SK-N-SH (cell line): ENCODE measurements at regions not wholly inside any gene's neighbourhood (a gene's known extent, or its start where the extent isn't known, plus 50 kb on each side); places are given as distances from the start of the nearest gene placed in this dataset.

ENCODE experiments used
- CTCF ChIA-PET: fragments of 300-600, 350-600 bp; formaldehyde crosslinking; extraction: SDS; loops from one replicate; lab custom pipeline; 2021; lab: Yijun Ruan, JAX
- POLR2A ChIA-PET: fragments of 350-600 bp; sonication (Branson Sonifier 250); formaldehyde crosslinking; extraction: SDS; loops from one replicate; lab custom pipeline; 2020; ENCODE audit warnings: antibody characterized with exemption, inconsistent platforms; lab: Yijun Ruan, JAX
- DNase-seq: peaks from one replicate; pipeline ENCODE4 v3.0.0; 2012
- H2AFZ ChIP-seq: fragments of 200-600 bp; sonication (generic); 2 replicates; pipeline ENCODE4 v1.8.1; 2016; ENCODE audit warnings: antibody characterized with exemption, mild to moderate bottlenecking, low read depth
- H3F3A ChIP-seq: fragments of 200-600 bp; sonication (generic); replicated peaks from 2 replicates; pipeline ENCODE3; 2016; ENCODE audit warnings: antibody characterized with exemption, mild to moderate bottlenecking; ENCODE audit not compliant: insufficient read depth
- H3K27ac ChIP-seq, 2 experiments: fragments of 200-500 bp in 1 of 2; fragments of 200-600 bp in 1 of 2; sonication (Bioruptor generic) in 1 of 2; sonication (generic), shearing (Covaris generic) in 1 of 2; 2 replicates each; pipeline versions ENCODE4 v1.5.1 to v1.6.1; 2014 to 2016; ENCODE audit warnings: low read depth in 2 of 2, inconsistent platforms in 1 of 2, low read length in 1 of 2, mild to moderate bottlenecking in 1 of 2, mixed read lengths in 1 of 2
- H3K27me3 ChIP-seq: fragments of 200-600 bp; sonication (generic), shearing (Covaris generic); 2 replicates; pipeline ENCODE4 v1.6.1; 2016; ENCODE audit warnings: mixed run types; ENCODE audit not compliant: insufficient read depth
- H3K36me3 ChIP-seq, 2 experiments: fragments of 200-500 bp in 1 of 2; fragments of 200-600 bp in 1 of 2; sonication (Bioruptor generic) in 1 of 2; sonication (generic) in 1 of 2; replicated peaks in 1 of 2; 2 replicates each; pipeline versions ENCODE3 to v1.5.1; 2014 to 2016; ENCODE audit warnings: low read length in 1 of 2, mild to moderate bottlenecking in 1 of 2; ENCODE audit not compliant: insufficient read depth in 2 of 2, control insufficient read depth in 1 of 2
- H3K4me1 ChIP-seq, 2 experiments: fragments of 200-500 bp in 1 of 2; fragments of 200-600 bp in 1 of 2; sonication (Bioruptor generic) in 1 of 2; sonication (generic), shearing (Covaris generic) in 1 of 2; 2 replicates each; pipeline versions ENCODE4 v1.5.1 to v1.6.1; 2014 to 2016; ENCODE audit warnings: low read depth in 1 of 2, low read length in 1 of 2, mixed run types in 1 of 2; ENCODE audit not compliant: insufficient read depth in 2 of 2, control insufficient read depth in 1 of 2
- H3K4me2 ChIP-seq: fragments of 200-600 bp; sonication (generic), shearing (Covaris generic); 2 replicates; pipeline ENCODE4 v1.6.1; 2017; ENCODE audit warnings: mixed run types
- H3K4me3 ChIP-seq, 2 experiments: fragments of 200-500 bp in 1 of 2; fragments of 200-600 bp in 1 of 2; sonication (Bioruptor generic) in 1 of 2; sonication (generic), shearing (Covaris generic) in 1 of 2; 2 replicates each; pipeline versions ENCODE4 v1.5.1 to v1.8.1; 2014 to 2016; ENCODE audit warnings: low read depth in 2 of 2, inconsistent platforms in 1 of 2, low read length in 1 of 2, mild to moderate bottlenecking in 1 of 2, mixed read lengths in 1 of 2, moderate library complexity in 1 of 2
- H3K79me2 ChIP-seq: fragments of 200-600 bp; sonication (generic); 2 replicates; pipeline ENCODE4 v1.8.1; 2017; ENCODE audit warnings: mild to moderate bottlenecking; ENCODE audit not compliant: insufficient read depth
- H3K9ac ChIP-seq: fragments of 200-600 bp; sonication (generic); 2 replicates; pipeline ENCODE4 v1.6.1; 2017; ENCODE audit warnings: mixed run types
- H3K9me2 ChIP-seq: fragments of 200-600 bp; sonication (generic); 2 replicates; pipeline ENCODE4 v1.6.1; 2017; ENCODE audit warnings: mixed run types
- H3K9me3 ChIP-seq: fragments of 200-600 bp; sonication (generic); 2 replicates; pipeline ENCODE4 v1.6.1; 2017; ENCODE audit warnings: mixed run types, mild to moderate bottlenecking, moderate library complexity
- H4K20me1 ChIP-seq: fragments of 200-600 bp; sonication (generic); 2 replicates; pipeline ENCODE4 v1.6.1; 2017; ENCODE audit warnings: mild to moderate bottlenecking, mixed run types; ENCODE audit not compliant: insufficient read depth
- CHD2 ChIP-seq: fragments of 150-350 bp; IDR thresholded peaks from 2 replicates; pipeline ENCODE4 v1.6.1; 2018; ENCODE audit warnings: low read length; ENCODE audit not compliant: partially characterized antibody
- FOXJ3 ChIP-seq: sonication (generic); formaldehyde crosslinking; IDR thresholded peaks from 2 replicates; pipeline ENCODE4 v1.5.1; 2020; ENCODE audit warnings: mild to moderate bottlenecking, missing genetic modification reagents
- FOXM1 ChIP-seq: IDR thresholded peaks from 2 replicates; pipeline ENCODE4 v1.4.0; 2012; ENCODE audit warnings: low read depth, mild to moderate bottlenecking
- GABPA ChIP-seq: IDR thresholded peaks from 2 replicates; pipeline ENCODE4 v1.4.0; 2012; ENCODE audit warnings: low read depth, mild to moderate bottlenecking
- GATA2 ChIP-seq: sonication (generic); formaldehyde crosslinking; IDR thresholded peaks from 2 replicates; pipeline ENCODE4 v1.5.0; 2020; ENCODE audit warnings: mild to moderate bottlenecking, missing genetic modification reagents
- MEF2A ChIP-seq: IDR thresholded peaks from 2 replicates; pipeline ENCODE4 v1.4.0; 2012; ENCODE audit warnings: low read depth, borderline replicate concordance
- NFIC ChIP-seq: IDR thresholded peaks from 2 replicates; pipeline ENCODE4 v1.4.0; 2012; ENCODE audit warnings: borderline replicate concordance
- NRF1 ChIP-seq: IDR thresholded peaks from 2 replicates; pipeline ENCODE4 v1.6.1; 2012; ENCODE audit warnings: low read depth, mild to moderate bottlenecking, low read length
- RAD21 ChIP-seq: IDR thresholded peaks from 2 replicates; pipeline ENCODE4 v1.6.1; 2012; ENCODE audit warnings: mild to moderate bottlenecking, low read length
- RFX5 ChIP-seq: IDR thresholded peaks from 2 replicates; pipeline ENCODE4 v1.6.1; 2012; ENCODE audit warnings: mild to moderate bottlenecking, improper control_type of control experiment, low read length
- RXRA ChIP-seq: IDR thresholded peaks from 2 replicates; pipeline ENCODE4 v1.4.0; 2012; ENCODE audit warnings: low read depth, mild to moderate bottlenecking, borderline replicate concordance
- SIN3A ChIP-seq: IDR thresholded peaks from 2 replicates; pipeline ENCODE4 v1.6.1; 2012; ENCODE audit warnings: low read depth, mild to moderate bottlenecking, low read length, moderate library complexity, borderline replicate concordance
- SMC3 ChIP-seq: IDR thresholded peaks from 2 replicates; pipeline ENCODE4 v1.6.1; 2012; ENCODE audit warnings: low read depth, low read length, improper control_type of control experiment
- TCF12 ChIP-seq: IDR thresholded peaks from 2 replicates; pipeline ENCODE4 v1.4.0; 2012
- USF1 ChIP-seq: IDR thresholded peaks from 2 replicates; pipeline ENCODE4 v1.4.0; 2012; ENCODE audit warnings: low read depth, borderline replicate concordance
- ZBTB33 ChIP-seq: IDR thresholded peaks from 2 replicates; pipeline ENCODE4 v1.4.0; 2012; ENCODE audit warnings: low read depth, borderline replicate concordance
- whole genome bisulfite sequencing: methylation state at CpG from one replicate; pipeline ENCODE4 v1.1.6; 2017; ENCODE audit warnings: low lambda C conversion rate; 5-methylcytosine and 5-hydroxymethylcytosine counted together
- TF ChIP-seq, protein P1 (sequence below): IDR thresholded peaks from 2 replicates; pipeline ENCODE4; 2012
- TF ChIP-seq, protein P2 (sequence below): fragments of 150-350 bp; IDR thresholded peaks from 2 replicates; pipeline ENCODE4 v1.6.1; 2017; ENCODE audit warnings: antibody characterized with exemption, low read length, low read depth, borderline replicate concordance
- TF ChIP-seq, protein P3 (sequence below): IDR thresholded peaks from 2 replicates; pipeline ENCODE4 v1.4.0; 2012; ENCODE audit warnings: low read depth

DNA sequence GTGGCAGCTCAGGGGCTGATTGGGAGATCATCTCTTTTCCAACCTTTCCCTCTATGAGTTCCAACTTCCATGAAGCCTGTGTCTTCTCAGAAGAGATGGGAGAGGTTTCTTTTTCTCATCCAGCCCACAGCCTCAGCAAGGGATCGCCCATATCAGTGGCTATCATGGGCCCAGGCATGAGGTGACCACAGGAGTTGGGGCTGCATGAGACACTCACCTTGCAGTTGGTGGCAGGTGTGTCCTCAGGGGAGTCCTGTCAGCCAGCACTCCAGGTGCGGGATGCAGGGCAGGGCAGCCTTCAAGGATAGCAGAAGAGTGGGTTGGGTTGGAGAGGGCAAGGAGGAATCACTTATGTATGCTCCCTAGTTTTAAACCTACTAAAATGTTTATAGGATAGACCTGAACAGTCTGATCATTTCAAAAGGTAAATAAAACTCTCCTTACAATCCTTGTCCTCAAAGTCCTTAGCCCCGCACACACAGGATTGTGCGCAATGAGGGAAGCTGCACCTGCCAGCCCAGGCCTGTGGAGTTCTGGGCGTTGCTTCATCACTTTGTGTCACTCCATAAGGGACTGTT lies 811.1 kb downstream of the KCNJ18 start:
- Histone ChIP-seq H2AFZ (no peak overlapping the region), H3K27ac (no peak overlapping the region), H3K4me3 (no peak overlapping the region), H3K36me3 (no peaks in the 10 kb centered on the region), H3K4me1 (no peaks in the 10 kb centered on the region), H3K9me3 (no peaks in the 10 kb centered on the region), H3F3A (no peaks in the 10 kb centered on the region), H3K9me2 (no peaks in the 10 kb centered on the region), H4K20me1 (no peaks in the 10 kb centered on the region), H3K27me3 (peaks cover 6% of the 10 kb centered on the region; the same call in 1 of the 2 replicates), H3K4me2 (no peak overlapping the region), H3K9ac (no peak overlapping the region), H3K79me2 (no peaks in the 10 kb centered on the region)
- 13% methylated on average over 5 of the region's 5 CpGs for WGBS
- ChIA-PET POLR2A (no interaction called here), CTCF (no interaction called here)
- TF ChIP-seq, protein P1, sequence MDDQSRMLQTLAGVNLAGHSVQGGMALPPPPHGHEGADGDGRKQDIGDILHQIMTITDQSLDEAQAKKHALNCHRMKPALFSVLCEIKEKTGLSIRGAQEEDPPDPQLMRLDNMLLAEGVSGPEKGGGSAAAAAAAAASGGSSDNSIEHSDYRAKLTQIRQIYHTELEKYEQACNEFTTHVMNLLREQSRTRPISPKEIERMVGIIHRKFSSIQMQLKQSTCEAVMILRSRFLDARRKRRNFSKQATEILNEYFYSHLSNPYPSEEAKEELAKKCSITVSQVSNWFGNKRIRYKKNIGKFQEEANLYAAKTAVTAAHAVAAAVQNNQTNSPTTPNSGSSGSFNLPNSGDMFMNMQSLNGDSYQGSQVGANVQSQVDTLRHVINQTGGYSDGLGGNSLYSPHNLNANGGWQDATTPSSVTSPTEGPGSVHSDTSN, result no peak
- TF ChIP-seq GATA2 (CRISPR knock-in tag) (no peak), FOXJ3 (no peak), CHD2 (no peak), SIN3A (no peak), RXRA (no peak), FOXM1 (no peak), USF1 (no peak), NFIC (no peak), SMC3 (no peak), GABPA (no peak), NRF1 (no peak), MEF2A (no peak), RFX5 (no peak), RAD21 (no peak)
- TF ChIP-seq, protein P2, sequence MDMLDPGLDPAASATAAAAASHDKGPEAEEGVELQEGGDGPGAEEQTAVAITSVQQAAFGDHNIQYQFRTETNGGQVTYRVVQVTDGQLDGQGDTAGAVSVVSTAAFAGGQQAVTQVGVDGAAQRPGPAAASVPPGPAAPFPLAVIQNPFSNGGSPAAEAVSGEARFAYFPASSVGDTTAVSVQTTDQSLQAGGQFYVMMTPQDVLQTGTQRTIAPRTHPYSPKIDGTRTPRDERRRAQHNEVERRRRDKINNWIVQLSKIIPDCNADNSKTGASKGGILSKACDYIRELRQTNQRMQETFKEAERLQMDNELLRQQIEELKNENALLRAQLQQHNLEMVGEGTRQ, result no peak
- TF ChIP-seq, protein P3, sequence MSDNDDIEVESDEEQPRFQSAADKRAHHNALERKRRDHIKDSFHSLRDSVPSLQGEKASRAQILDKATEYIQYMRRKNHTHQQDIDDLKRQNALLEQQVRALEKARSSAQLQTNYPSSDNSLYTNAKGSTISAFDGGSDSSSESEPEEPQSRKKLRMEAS, result no peak
- no peak for DNase-seq

- ChIA-PET POLR2A (no interaction called here), CTCF (no interaction called here)
- Histone ChIP-seq H4K20me1 (no peaks in the 10 kb centered on the region), H3F3A (no peaks in the 10 kb centered on the region), H3K27me3 (peaks cover 6% of the 10 kb centered on the region; the same call in 1 of the 2 replicates), H3K4me2 (no peak overlapping the region), H3K27ac (no peak overlapping the region), H2AFZ (no peak overlapping the region), H3K4me1 (no peaks in the 10 kb centered on the region), H3K36me3 (no peaks in the 10 kb centered on the region), H3K9ac (no peak overlapping the region), H3K9me3 (no peaks in the 10 kb centered on the region), H3K4me3 (no peak overlapping the region), H3K79me2 (no peaks in the 10 kb centered on the region), H3K9me2 (no peaks in the 10 kb centered on the region)
- TF ChIP-seq TCF12 (no peak), ZBTB33 (no peak), USF1 (no peak)
- DNase-seq, result no peak
- WGBS, result 0% methylated on average over 10 of the region's 10 CpGs
Observed at GRCh38 chr17:22505660-22506059, 813.3 kb downstream of the KCNJ18 start.
